Activated naive CD8-positive, alpha-beta T cell (primary cell): ENCODE measurements at regions not wholly inside any gene's neighbourhood (a gene's known extent, or its start where the extent isn't known, plus 50 kb on each side); places are given as distances from the start of the nearest gene placed in this dataset.

Experiments used
- H3K27ac Mint-ChIP-seq: one replicate; pipeline ENCODE4 v1.8.0; 2021; ENCODE audit warnings: mixed read lengths
- H3K27me3 Mint-ChIP-seq: one replicate; pipeline ENCODE4 v1.8.0; 2021; ENCODE audit warnings: mixed read lengths
- H3K36me3 Mint-ChIP-seq: one replicate; pipeline ENCODE4 v1.8.0; 2021; ENCODE audit warnings: mixed read lengths
- H3K4me1 Mint-ChIP-seq: one replicate; pipeline ENCODE4 v1.8.0; 2021; ENCODE audit warnings: low read depth, mixed read lengths
- H3K4me3 Mint-ChIP-seq: one replicate; pipeline ENCODE4 v1.8.0; 2021; ENCODE audit warnings: mild to moderate bottlenecking, mixed read lengths
- H3K9me3 Mint-ChIP-seq: one replicate; pipeline ENCODE4 v1.8.0; 2021; ENCODE audit warnings: low read depth, mixed read lengths

GRCh38 chr6:23953976-23954375, 172.0 kb upstream of the NRSN1 start:
- H3K9me3 Mint-ChIP-seq, result no peaks in the 10 kb centered on the region
- H3K4me3 Mint-ChIP-seq, result no peak overlapping the region
- H3K27ac Mint-ChIP-seq, result no peak overlapping the region
- no peaks in the 10 kb centered on the region for H3K27me3 Mint-ChIP-seq
- no peaks in the 10 kb centered on the region for H3K4me1 Mint-ChIP-seq
- H3K36me3 Mint-ChIP-seq, result no peaks in the 10 kb centered on the region

GRCh38 chr6:23957017-23957416, 169.0 kb upstream of the NRSN1 start:
- Mint-ChIP-seq H3K36me3 (no peaks in the 10 kb centered on the region), H3K9me3 (no peaks in the 10 kb centered on the region), H3K4me3 (no peak overlapping the region), H3K4me1 (no peaks in the 10 kb centered on the region), H3K27me3 (peaks cover 3% of the 10 kb centered on the region), H3K27ac (no peak overlapping the region)

- no peaks in the 10 kb centered on the region for H3K27me3 Mint-ChIP-seq
- no peak overlapping the region for H3K27ac Mint-ChIP-seq
- H3K4me1 Mint-ChIP-seq, result no peaks in the 10 kb centered on the region
- H3K4me3 Mint-ChIP-seq, result no peak overlapping the region
- no peaks in the 10 kb centered on the region for H3K36me3 Mint-ChIP-seq
- H3K9me3 Mint-ChIP-seq, result no peaks in the 10 kb centered on the region
Measured at GRCh38 chr6:23964865-23965264, 161.2 kb upstream of the NRSN1 start.

- no peak overlapping the region for H3K4me3 Mint-ChIP-seq
- no peaks in the 10 kb centered on the region for H3K36me3 Mint-ChIP-seq
- no peaks in the 10 kb centered on the region for H3K4me1 Mint-ChIP-seq
- H3K27me3 Mint-ChIP-seq, result no peaks in the 10 kb centered on the region
- H3K9me3 Mint-ChIP-seq, result no peaks in the 10 kb centered on the region
- H3K27ac Mint-ChIP-seq, result no peak overlapping the region
Measured at GRCh38 chr6:23969344-23969743, 156.7 kb upstream of the NRSN1 start.

GRCh38 chr6:23977706-23978105, 148.3 kb upstream of the NRSN1 start:
- no peak overlapping the region for H3K4me3 Mint-ChIP-seq
- no peaks in the 10 kb centered on the region for H3K36me3 Mint-ChIP-seq
- no peak overlapping the region for H3K27ac Mint-ChIP-seq
- H3K27me3 Mint-ChIP-seq, result no peaks in the 10 kb centered on the region
- no peaks in the 10 kb centered on the region for H3K9me3 Mint-ChIP-seq
- H3K4me1 Mint-ChIP-seq, result no peaks in the 10 kb centered on the region

GRCh38 chr6:23980965-23981364, 145.1 kb upstream of the NRSN1 start:
- H3K27ac Mint-ChIP-seq, result no peak overlapping the region
- no peaks in the 10 kb centered on the region for H3K9me3 Mint-ChIP-seq
- H3K4me3 Mint-ChIP-seq, result no peak overlapping the region
- H3K27me3 Mint-ChIP-seq, result no peaks in the 10 kb centered on the region
- H3K4me1 Mint-ChIP-seq, result no peaks in the 10 kb centered on the region
- H3K36me3 Mint-ChIP-seq, result no peaks in the 10 kb centered on the region

- Mint-ChIP-seq H3K27me3 (no peaks in the 10 kb centered on the region), H3K4me3 (no peak overlapping the region), H3K9me3 (no peaks in the 10 kb centered on the region), H3K4me1 (no peaks in the 10 kb centered on the region), H3K36me3 (no peaks in the 10 kb centered on the region), H3K27ac (no peak overlapping the region)
Measured at GRCh38 chr6:23981923-23982322, 144.1 kb upstream of the NRSN1 start.

GRCh38 chr6:23983735-23984134, 142.3 kb upstream of the NRSN1 start:
- H3K9me3 Mint-ChIP-seq, result no peaks in the 10 kb centered on the region
- no peaks in the 10 kb centered on the region for H3K4me1 Mint-ChIP-seq
- no peaks in the 10 kb centered on the region for H3K36me3 Mint-ChIP-seq
- H3K4me3 Mint-ChIP-seq, result no peak overlapping the region
- no peak overlapping the region for H3K27ac Mint-ChIP-seq
- no peaks in the 10 kb centered on the region for H3K27me3 Mint-ChIP-seq

GRCh38 chr6:23985015-23985414, 141.0 kb upstream of the NRSN1 start:
- Mint-ChIP-seq H3K4me3 (no peak overlapping the region), H3K4me1 (no peaks in the 10 kb centered on the region), H3K9me3 (no peaks in the 10 kb centered on the region), H3K36me3 (no peaks in the 10 kb centered on the region), H3K27ac (no peak overlapping the region), H3K27me3 (no peaks in the 10 kb centered on the region)

GRCh38 chr6:23989885-23990533, 136.0 kb upstream of the NRSN1 start:
- Mint-ChIP-seq H3K4me3 (no peak overlapping the region), H3K4me1 (no peaks in the 10 kb centered on the region), H3K27ac (no peak overlapping the region), H3K36me3 (no peaks in the 10 kb centered on the region), H3K27me3 (no peaks in the 10 kb centered on the region), H3K9me3 (no peaks in the 10 kb centered on the region)

GRCh38 chr6:23994013-23994412, 132.0 kb upstream of the NRSN1 start:
- Mint-ChIP-seq H3K4me3 (no peak overlapping the region), H3K27ac (no peak overlapping the region), H3K27me3 (no peaks in the 10 kb centered on the region), H3K4me1 (no peaks in the 10 kb centered on the region), H3K9me3 (no peaks in the 10 kb centered on the region), H3K36me3 (no peaks in the 10 kb centered on the region)

GRCh38 chr6:24004062-24004461, 122.0 kb upstream of the NRSN1 start:
- Mint-ChIP-seq H3K4me1 (no peaks in the 10 kb centered on the region), H3K4me3 (no peak overlapping the region), H3K9me3 (no peaks in the 10 kb centered on the region), H3K27ac (no peak overlapping the region), H3K36me3 (no peaks in the 10 kb centered on the region), H3K27me3 (peaks cover 2% of the 10 kb centered on the region)

- no peak overlapping the region for H3K27ac Mint-ChIP-seq
- no peaks in the 10 kb centered on the region for H3K4me1 Mint-ChIP-seq
- H3K4me3 Mint-ChIP-seq, result no peak overlapping the region
- H3K9me3 Mint-ChIP-seq, result no peaks in the 10 kb centered on the region
- H3K36me3 Mint-ChIP-seq, result no peaks in the 10 kb centered on the region
- peaks cover 2% of the 10 kb centered on the region for H3K27me3 Mint-ChIP-seq
Measured at GRCh38 chr6:24004659-24005058, 121.4 kb upstream of the NRSN1 start.

GRCh38 chr6:24006254-24006653, 119.8 kb upstream of the NRSN1 start:
- peaks cover 2% of the 10 kb centered on the region for H3K27me3 Mint-ChIP-seq

GRCh38 chr6:24009319-24009718, 116.7 kb upstream of the NRSN1 start:
- Mint-ChIP-seq H3K4me3 (no peak overlapping the region), H3K9me3 (peaks cover 8% of the 10 kb centered on the region), H3K4me1 (no peaks in the 10 kb centered on the region), H3K36me3 (no peaks in the 10 kb centered on the region), H3K27me3 (peaks cover 2% of the 10 kb centered on the region), H3K27ac (no peak overlapping the region)

More at GRCh38 chr6:24006254-24006653, 119.8 kb upstream of the NRSN1 start:
- Mint-ChIP-seq H3K36me3 (no peaks in the 10 kb centered on the region), H3K9me3 (no peaks in the 10 kb centered on the region), H3K27ac (no peak overlapping the region), H3K4me1 (no peaks in the 10 kb centered on the region), H3K4me3 (no peak overlapping the region)

- H3K4me1 Mint-ChIP-seq, result no peaks in the 10 kb centered on the region
- no peaks in the 10 kb centered on the region for H3K36me3 Mint-ChIP-seq
- H3K4me3 Mint-ChIP-seq, result no peak overlapping the region
- H3K27ac Mint-ChIP-seq, result no peak overlapping the region
- H3K9me3 Mint-ChIP-seq, result peaks cover 8% of the 10 kb centered on the region
- peaks cover 2% of the 10 kb centered on the region for H3K27me3 Mint-ChIP-seq
Measured at GRCh38 chr6:24010133-24010532, 115.9 kb upstream of the NRSN1 start.
